Cardiac muscle cell (in vitro differentiated cells and primary cell): ENCODE measurements at regions not wholly inside any gene's neighbourhood (a gene's known extent, or its start where the extent isn't known, plus 50 kb on each side); places are given as distances from the start of the nearest gene placed in this dataset.

ENCODE experiments used
- DNase-seq, 2 donors: peaks; one replicate each; pipeline versions ENCODE4 v3.0.0 to v3.0.0-alpha.2; 2010 to 2017; ENCODE audit warnings: low read depth in 1 of 2, low spot score in 1 of 2
- H3K27ac ChIP-seq: fragments of 200-600 bp; sonication (generic); 2 replicates; pipeline ENCODE4 v1.5.1; 2016
- H3K27me3 ChIP-seq: fragments of 200-600 bp; sonication (generic); 2 replicates; pipeline ENCODE4 v1.6.0; 2016; ENCODE audit warnings: control low read depth
- H3K36me3 ChIP-seq: fragments of 200-600 bp; sonication (generic); 2 replicates; pipeline ENCODE4 v1.5.1; 2016; ENCODE audit warnings: control low read depth
- H3K4me1 ChIP-seq: fragments of 200-600 bp; sonication (generic); 2 replicates; pipeline ENCODE4 v1.8.1; 2017; ENCODE audit warnings: low read depth, mild to moderate bottlenecking, mixed run types
- H3K4me3 ChIP-seq: fragments of 200-600 bp; sonication (generic); 2 replicates; pipeline ENCODE4 v1.5.1; 2016; ENCODE audit warnings: mild to moderate bottlenecking
- H3K9me3 ChIP-seq: fragments of 200-600 bp; sonication (generic); 2 replicates; pipeline ENCODE4 v1.5.1; 2017; ENCODE audit warnings: low read depth, mild to moderate bottlenecking, control low read depth
- TF ChIP-seq, protein P1 (sequence below): IDR thresholded peaks from 2 replicates; pipeline ENCODE4 v1.5.1; 2012; ENCODE audit warnings: low read depth, mild to moderate bottlenecking, low read length

DNA sequence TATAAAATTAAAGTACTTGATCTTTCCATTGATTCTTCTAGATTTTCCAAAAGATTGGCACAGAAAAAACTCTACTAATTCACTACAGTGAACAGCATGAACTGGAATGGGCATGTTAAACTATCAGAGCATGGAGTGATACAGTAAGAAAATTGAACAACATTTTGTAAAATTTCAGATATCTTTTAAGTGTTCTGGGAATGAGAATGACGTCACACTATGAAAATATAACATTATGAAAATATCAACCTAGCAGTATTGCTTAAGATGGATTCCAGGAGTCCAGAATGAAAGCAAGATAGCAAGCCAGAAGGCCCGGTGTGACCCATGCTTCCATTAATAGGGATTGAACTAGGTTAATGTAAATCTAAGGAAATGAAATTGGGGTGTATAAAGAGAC, 319.9 kb downstream of the GABRG1 start:
- TF ChIP-seq, protein P1, sequence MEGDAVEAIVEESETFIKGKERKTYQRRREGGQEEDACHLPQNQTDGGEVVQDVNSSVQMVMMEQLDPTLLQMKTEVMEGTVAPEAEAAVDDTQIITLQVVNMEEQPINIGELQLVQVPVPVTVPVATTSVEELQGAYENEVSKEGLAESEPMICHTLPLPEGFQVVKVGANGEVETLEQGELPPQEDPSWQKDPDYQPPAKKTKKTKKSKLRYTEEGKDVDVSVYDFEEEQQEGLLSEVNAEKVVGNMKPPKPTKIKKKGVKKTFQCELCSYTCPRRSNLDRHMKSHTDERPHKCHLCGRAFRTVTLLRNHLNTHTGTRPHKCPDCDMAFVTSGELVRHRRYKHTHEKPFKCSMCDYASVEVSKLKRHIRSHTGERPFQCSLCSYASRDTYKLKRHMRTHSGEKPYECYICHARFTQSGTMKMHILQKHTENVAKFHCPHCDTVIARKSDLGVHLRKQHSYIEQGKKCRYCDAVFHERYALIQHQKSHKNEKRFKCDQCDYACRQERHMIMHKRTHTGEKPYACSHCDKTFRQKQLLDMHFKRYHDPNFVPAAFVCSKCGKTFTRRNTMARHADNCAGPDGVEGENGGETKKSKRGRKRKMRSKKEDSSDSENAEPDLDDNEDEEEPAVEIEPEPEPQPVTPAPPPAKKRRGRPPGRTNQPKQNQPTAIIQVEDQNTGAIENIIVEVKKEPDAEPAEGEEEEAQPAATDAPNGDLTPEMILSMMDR, result no peak
- no peak for DNase-seq
- Histone ChIP-seq H3K27ac (no peak overlapping the region), H3K4me3 (no peak overlapping the region), H3K27me3 (no peaks in the 10 kb centered on the region), H3K9me3 (no peaks in the 10 kb centered on the region), H3K4me1 (no peaks in the 10 kb centered on the region), H3K36me3 (no peaks in the 10 kb centered on the region)

DNA sequence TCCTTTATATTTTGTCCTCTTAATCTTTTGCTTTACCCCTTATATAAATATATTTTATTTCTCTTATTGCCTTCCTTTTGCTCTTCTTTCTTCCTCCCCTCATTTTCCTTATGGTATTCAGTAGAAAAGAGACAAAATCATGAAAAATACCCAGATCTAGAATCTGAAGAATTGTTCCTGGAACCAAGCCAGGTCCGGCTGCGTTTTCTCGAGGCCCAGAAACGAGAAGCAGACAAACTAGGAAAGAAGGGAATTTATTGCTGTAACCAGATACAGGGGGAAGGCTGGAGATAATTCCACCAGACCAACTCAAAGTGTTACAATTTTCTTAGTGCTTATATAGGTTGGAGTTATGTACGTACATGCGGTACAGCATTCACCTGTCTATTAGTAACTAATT, 328.7 kb downstream of the GABRG1 start:
- H3K9me3 ChIP-seq, result no peaks in the 10 kb centered on the region
- TF ChIP-seq, protein P1, result no peak
- H3K4me1 ChIP-seq, result peaks cover 6% of the 10 kb centered on the region
- no peak overlapping the region for H3K27ac ChIP-seq
- no peaks in the 10 kb centered on the region for H3K36me3 ChIP-seq
- H3K4me3 ChIP-seq, result no peak overlapping the region
- DNase-seq, result no peak
- no peaks in the 10 kb centered on the region for H3K27me3 ChIP-seq

DNA sequence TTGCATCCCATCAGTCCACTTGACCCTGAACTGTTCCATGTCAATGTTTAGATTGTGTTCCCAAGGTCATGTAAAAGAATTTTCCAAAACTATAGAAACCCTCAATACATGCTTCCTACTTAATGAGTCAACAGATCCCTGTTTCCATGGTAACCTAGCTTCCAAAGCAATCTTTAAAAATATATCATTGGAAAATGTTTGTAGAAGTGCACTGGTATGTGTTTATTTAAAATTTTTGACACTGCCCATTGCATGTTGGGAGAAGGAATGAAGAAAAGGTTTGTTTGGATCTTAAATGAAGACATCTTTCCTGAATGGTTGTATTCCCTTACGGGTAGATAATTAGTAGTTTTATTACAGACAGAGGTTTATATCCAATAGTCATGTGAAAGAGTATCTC, 345.3 kb downstream of the GABRG1 start:
- Histone ChIP-seq H3K4me1 (no peaks in the 10 kb centered on the region), H3K27me3 (no peaks in the 10 kb centered on the region), H3K36me3 (no peaks in the 10 kb centered on the region), H3K9me3 (no peaks in the 10 kb centered on the region), H3K27ac (no peak overlapping the region), H3K4me3 (no peak overlapping the region)
- DNase-seq, result no peak
- TF ChIP-seq, protein P1, result no peak

DNA sequence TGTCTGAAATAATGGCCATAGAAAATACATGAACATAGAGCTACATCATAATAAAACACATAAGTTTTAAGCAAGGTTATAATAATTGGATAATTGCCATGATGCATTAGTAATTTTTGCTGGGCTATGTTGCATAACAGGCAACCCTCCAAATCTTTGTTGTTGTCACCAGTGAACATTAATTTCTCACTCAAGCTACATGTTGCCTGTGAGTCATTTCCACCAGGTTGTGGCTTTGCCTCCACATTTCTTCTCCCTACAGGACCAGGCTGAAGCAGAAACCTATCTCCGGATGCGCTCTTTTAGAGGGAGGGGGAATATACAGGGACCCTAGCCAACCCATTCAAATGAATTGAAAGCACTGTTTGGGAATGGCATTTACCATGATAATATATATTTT, 347.7 kb downstream of the GABRG1 start:
- Histone ChIP-seq H3K4me1 (no peaks in the 10 kb centered on the region), H3K27ac (no peak overlapping the region), H3K36me3 (no peaks in the 10 kb centered on the region), H3K9me3 (no peaks in the 10 kb centered on the region), H3K4me3 (no peak overlapping the region), H3K27me3 (no peaks in the 10 kb centered on the region)
- TF ChIP-seq, protein P1, result no peak
- no peak for DNase-seq

DNA sequence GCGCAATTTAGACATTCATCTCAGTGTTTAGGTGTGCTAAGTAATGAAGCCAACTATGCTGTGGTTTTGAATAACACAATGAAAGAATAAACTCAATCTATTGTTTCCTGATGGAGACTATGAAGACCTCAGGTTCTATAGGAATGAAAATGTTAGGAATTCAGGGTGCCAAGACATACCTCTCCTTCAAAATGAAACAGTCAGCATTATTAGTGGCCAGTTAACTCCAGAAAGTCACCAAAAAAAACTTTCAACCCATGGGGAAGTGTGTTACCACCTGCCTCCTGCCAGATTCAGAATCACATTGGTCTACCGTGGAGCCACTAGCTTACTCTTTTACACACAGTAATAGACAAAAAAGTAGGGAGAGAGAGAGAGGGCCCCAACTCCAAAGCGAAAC, 352.9 kb downstream of the GABRG1 start:
- Histone ChIP-seq H3K4me1 (no peaks in the 10 kb centered on the region), H3K27ac (no peak overlapping the region), H3K4me3 (no peak overlapping the region), H3K36me3 (no peaks in the 10 kb centered on the region), H3K27me3 (no peaks in the 10 kb centered on the region), H3K9me3 (no peaks in the 10 kb centered on the region)
- TF ChIP-seq, protein P1, result no peak
- no peak for DNase-seq

DNA sequence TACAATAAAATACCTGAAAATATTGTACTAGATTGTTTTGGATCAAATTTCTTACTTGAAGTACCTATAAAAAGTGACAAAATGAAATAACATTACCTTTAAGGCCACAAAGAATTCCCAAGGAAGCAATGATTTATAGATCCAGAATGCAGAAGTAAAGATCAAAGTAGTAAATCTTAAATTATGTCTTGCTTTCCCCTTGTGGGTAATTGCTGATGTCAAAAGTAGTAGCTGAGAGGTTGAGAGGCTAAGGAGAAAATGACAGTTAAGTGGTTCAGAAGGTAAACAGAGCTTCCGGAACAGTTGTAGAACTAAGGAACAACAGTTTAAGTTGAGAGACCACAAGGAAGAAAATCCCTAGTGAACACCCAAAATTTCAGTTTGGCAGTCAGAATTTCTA, 358.3 kb downstream of the GABRG1 start:
- Histone ChIP-seq H3K4me1 (no peaks in the 10 kb centered on the region), H3K4me3 (no peak overlapping the region), H3K27ac (no peak overlapping the region), H3K36me3 (no peaks in the 10 kb centered on the region), H3K27me3 (no peaks in the 10 kb centered on the region), H3K9me3 (no peaks in the 10 kb centered on the region)
- TF ChIP-seq, protein P1, result no peak
- DNase-seq, result no peak
